Skin of body (tissue), 1 donor: ENCODE measurements at regions not wholly inside any gene's neighbourhood (a gene's known extent, or its start where the extent isn't known, plus 50 kb on each side); places are given as distances from the start of the nearest gene placed in this dataset.

Experiments
- DNase-seq: peaks from one replicate; lab custom pipeline; 2025; lab: John Stamatoyannopoulos, UW

DNA sequence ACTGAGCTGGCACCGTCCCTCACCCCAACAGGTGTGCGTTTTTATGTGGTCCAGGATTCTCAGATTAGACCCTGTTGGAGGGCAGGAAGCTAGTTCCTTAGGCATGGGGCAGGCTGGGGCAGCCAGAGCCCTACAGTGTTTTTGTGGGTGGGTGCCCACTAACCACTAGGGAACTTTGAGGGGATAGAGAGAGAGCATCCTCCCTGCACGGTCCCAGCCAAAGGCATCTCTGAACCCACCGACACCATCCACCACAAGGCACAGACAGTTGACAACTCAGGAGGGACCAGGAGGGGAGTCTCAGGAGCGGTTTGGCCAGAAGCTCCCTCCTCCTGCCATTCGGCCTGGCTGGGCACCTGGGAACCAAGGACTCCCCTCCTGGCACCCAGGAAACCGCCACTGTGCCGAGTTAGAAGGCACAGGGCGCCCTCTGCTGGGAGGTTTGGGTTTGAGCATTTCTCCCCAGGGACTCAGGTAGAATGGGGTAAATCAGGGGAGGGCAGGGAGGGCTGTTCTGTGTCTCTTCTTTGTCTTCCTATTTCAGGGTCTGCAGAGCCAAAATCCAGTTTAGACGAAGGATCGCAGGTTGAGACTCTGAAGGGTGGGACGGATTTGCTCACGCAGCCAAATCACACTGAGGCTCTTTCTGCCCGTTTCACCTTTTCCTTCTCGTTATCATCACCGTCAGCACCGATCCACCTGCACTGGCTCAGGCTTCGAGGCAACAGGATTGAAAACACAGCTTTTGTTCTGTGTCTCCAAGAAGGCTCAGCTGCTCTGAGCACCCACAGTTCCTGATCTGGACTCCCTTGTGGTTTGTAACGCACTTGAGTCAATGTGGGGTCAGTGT is 84.8 kb upstream of the COL13A1 start:
- DNase-seq: no peak

DNA sequence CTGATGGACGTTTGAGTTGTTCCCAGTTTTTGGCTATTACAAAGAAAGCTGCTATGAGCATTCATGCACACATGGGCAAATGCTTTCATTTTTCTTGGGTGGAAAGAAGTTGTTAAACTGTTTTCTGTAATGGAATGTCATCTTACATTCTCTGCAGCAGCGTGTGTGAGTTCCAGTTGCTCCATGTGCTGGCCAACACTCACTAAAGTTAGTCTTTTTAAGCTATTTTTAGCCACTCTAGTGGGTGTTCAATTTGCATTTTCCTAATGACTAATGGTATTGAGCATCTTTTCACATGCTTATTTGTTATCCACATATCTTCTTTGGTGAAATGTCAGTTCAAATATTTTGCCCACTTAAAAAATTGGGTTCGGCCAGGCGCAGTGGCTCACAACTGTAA is 82.8 kb upstream of the COL13A1 start:
- DNase-seq: no peak

DNA sequence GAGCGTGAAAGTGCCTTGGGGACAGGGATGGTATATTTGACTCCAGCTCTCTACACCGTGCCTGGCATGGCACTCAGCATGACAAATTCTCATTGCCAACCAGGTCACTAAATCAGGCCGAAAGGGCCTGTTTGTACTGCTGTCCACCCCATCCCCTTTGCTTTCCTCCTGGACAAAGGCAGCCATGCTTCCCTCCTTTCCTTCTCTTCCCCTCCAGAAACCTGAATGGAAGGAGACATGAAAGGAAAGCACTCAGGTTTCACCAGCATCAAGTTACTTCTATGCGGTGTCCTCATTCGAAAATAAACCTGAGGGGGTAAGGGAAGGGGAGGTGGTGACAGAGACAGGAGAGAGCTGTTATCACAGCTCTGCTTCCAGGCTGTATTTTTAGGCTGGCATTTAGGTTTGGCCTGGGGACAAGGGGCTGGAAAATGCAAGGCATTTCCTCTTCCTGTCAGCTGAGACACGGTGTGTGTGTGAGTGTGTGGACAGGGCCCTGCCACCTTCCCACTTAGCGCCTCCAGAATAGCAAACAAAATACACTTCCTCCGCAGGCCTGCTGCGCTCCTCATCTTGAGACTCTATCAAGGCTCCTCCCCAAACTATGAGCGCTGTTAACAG is 79.9 kb upstream of the COL13A1 start:
- DNase-seq: no peak

DNA sequence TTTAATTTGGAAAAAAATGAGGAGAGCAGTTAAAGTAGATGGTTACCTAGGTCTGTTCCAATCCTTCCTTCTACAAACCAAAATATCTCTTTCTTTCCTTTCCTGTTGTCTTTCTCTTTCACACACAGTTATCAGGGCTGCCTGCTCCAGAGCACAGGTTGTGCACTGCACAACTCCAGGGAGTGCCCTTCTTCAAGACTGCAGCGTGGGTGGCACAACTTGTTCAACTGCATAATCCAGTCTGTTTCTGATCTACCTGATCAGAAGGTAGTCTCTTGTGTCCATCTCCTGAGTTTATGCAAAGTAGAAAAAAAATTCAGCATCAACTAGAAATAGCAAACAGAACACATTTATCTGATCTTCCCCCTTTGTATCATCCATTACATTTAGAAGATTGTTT is 78.1 kb upstream of the COL13A1 start:
- DNase-seq: no peak

DNA sequence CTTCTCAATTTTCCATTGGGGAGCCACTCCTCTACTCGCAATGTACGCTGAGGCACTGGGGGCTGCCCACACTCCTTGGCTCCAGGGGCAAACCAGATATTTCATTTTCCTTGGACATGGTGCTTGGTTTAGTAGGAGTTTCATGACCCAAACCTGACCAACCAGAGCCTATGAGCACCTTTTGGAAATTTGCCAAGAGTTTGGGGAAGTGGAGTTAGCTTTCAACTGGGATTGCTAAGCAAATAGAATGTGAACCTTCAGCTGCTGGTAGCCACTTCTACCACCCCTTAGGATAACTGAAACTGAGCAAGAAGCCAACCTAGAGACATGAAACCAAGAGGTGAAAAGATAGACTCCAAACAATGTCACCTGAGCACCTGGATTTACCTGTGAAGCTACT is 74.9 kb upstream of the COL13A1 start:
- DNase-seq: no peak

DNA sequence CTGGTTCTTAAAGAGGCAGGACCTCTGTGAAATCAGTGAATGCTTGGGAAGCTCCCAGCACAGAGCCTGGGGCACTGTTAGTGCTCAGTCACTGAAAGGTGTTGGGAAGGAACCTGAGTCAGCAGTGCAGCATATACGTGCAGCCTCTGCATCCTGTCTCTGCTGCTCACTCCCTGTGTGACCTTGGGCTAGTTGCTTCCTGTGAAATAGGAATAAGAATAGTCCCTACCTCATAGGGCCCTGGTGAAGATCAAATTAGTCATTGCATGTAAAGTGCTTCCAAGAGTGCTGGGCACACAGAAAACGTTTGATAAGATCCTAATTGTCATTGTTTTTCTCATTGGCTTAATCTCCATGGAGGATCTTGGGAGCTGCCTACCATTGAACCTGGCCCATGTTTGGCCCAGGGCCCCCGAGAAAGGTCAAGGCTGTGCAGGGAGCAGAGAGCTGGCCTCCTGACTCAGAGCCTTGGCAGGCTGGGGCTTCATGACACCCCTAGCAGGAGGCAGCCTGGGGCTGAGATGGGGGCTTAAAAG is 73.3 kb upstream of the COL13A1 start:
- DNase-seq: peak; percentile 35

DNA sequence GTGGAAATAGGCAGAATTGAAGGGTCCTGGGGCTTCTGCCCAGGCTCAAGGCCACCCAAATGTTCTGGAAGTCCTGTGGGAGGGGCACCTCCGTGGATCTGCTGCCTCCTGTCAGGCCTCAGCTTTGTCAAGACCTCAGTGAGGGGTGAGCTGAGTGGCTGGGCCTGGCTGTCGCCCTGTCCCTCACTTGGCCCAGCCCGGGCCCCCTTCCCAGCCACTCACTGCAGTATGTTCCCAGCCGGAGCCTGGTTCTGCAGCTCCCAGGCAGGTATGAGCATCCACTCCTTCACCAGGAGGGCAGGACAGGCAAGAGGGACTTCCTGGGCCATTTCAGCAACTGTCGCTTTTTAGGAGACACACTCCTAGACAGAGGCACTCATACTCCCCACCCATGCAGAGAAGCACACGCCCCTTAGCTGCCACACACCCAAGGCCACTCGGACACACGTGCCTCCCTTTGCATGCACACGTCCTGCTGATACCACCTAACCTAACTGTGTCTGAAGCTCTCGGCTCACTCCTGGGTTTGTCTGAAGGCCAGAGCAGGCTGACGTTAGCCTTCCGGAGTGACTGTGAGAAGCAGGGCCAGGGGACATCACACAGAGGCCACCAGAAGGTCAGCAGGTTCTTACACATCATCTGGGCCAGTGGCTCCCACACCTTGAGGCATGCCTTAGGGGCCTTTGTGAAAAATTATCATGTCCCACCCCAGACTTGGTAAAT is 72.2 kb upstream of the COL13A1 start:
- DNase-seq: no peak

DNA sequence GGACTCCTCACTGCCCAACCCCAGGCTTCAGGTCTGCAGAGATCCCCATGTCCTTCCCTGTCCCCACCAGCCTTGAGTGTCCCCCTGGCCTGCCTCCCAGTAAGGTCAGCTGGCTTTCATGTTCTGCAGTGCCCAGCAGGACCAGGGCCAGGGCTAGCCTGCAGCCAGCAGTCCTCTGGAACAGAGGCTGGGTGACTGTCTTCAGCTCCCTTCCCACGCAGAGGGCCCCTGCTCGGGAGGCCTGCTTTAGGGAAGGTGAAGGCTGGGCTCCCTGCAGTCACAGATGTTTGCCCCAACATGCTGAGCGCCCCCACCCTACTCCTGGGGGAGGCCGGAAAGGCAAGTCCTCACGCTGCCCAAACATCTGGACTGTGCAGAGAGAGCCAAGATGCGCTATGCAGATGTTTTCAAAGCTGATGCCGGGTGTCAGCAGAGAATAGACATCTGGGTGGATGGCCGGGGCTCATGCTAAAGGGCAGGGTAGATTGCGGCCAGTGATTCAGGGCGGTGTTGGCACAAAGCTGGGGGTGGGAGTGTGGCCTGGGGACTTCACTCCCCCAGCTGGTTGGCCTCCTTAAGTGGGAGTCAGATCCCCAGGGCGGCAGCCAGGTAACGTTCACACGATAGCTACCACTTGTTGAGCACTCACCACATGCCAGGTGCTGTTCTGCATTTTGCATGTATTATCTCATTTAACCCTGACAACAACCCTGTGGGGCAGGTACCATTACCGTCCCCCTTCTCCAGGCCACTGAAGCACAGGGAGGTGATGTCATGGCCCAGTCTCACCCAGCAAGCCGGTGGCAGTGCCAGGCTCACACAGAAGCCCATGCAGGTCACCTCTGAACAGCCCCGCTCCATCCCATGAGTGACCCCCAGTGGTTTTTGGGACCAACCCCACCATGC is 71.2 kb upstream of the COL13A1 start:
- peak; percentile 27 for DNase-seq

DNA sequence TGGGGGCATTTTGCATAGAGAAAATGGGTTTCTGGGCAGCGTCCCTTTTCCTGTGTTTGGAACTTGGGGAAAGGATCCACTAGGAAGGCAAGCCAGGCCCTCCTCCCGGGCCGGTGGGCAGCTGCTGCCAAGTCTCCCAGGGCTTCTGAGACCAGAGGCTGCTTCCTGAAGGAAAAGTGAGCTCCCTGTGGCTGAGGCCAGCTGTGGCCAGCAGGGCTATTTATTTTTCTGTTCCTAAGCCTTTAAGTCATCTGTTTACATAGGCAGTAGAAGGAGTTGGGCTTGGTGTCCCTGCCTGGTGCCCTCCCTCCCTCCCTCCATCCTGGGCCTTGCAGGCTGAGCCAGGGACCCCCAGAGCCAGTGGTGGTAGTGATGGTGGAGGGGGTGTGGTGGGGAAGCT is 70.5 kb upstream of the COL13A1 start:
- no peak for DNase-seq

DNA sequence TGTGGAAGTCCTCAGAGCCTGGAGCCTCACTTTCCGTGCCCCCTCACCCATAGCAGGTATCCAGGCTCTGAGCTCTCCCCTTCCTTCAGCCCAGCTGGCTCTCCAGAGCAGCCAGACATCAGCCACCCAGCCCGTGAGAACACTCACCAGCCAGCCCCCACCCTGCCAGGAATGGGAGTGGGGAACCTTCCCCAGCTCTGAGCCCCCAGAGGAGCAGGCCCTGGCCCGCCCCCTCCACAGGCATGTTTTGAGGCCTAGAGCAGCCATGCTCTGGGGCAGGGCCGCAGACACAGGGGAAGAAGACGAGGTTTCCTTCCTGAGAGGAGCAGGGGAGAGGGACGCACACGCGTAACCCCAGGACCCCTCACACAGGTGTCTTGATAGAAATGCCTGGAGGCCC is 70.0 kb upstream of the COL13A1 start:
- DNase-seq: no peak

DNA sequence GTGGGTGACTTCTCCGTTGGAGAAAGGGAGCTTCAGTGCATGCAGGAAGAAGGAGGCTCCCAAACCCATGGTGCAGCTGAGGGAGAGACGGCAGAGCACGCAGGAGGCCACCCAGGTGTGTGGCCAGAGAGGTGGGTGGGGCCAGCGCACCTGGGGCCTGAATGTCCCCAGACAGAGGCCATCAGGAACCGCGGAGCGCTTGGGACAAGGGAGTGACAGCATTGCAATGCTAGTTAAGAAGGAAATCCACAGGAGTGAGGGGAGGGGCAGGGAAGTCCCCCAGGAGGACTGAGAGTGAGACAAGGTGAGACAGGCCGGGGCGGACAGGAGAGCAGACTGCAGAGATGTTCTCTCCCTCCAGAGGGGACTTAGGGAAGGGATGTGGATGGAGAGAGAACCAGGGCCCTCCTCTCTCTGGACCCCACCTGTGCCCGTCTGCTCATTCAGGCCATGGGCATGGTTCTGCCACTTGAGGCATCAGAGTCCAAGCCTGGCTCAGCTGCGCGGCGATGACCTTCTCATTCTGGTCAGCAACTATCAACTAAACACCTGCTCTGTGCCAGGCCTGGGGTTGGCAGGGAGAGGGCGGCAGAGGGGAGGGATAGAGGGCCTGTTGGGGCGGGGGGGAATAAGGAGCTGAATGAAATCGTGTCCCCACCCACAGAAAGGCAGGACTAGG is 69.4 kb upstream of the COL13A1 start:
- DNase-seq: no peak

DNA sequence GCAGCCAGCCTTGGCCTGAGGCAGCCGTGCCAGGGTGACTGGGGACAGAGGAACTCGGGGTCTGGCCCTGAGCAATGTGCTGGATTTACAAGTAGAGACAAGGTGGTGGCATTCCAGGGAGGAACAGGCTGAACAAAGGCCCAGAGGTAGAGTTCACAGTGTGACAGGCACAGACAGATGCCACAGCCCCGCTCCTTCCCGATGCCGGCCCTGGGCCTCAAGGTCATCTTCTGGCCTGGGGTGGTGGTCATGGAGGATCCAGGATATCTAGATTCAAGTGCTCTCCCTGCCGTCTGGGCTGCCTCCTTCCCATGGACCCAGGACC is 68.9 kb upstream of the COL13A1 start:
- no peak for DNase-seq

DNA sequence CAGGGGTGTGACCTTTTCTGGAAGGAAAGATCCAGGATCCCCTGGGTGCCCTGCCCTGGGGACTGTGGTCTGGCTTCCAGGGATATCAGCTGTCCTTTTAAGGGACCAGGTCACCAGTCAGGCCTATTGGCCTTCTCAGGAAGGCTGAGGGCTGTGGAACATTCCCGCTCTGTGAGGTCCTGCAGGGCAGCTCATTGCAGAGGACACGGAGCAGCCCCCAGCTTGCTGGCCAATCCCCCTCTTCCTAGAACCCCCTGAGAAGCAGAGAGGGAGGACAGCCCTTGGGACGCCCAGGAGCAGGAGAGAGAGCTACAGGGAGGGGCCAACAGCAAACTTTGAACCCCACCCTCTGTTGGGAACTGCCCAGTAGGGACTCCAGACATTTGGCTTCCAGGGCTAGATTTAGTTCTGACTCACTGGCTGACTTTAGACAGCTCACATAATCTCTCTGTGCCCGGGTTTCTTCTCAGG is 67.9 kb upstream of the COL13A1 start:
- DNase-seq: no peak

DNA sequence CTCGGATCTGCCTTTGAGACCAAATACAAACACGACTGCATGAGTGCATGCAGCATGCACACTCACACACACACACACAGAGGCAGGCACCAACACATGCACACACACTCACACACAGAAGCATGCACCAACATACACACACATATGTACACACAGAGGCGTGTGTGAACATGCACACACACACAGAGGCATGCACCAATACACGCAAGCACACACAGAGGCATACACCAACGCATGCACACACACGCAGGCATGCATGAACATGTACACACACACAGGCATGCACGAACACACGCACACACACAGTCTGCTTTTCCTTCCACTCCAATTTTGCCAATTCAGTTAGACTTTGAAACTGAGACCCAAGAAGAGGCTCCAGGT is 67.3 kb upstream of the COL13A1 start:
- DNase-seq: no peak

DNA sequence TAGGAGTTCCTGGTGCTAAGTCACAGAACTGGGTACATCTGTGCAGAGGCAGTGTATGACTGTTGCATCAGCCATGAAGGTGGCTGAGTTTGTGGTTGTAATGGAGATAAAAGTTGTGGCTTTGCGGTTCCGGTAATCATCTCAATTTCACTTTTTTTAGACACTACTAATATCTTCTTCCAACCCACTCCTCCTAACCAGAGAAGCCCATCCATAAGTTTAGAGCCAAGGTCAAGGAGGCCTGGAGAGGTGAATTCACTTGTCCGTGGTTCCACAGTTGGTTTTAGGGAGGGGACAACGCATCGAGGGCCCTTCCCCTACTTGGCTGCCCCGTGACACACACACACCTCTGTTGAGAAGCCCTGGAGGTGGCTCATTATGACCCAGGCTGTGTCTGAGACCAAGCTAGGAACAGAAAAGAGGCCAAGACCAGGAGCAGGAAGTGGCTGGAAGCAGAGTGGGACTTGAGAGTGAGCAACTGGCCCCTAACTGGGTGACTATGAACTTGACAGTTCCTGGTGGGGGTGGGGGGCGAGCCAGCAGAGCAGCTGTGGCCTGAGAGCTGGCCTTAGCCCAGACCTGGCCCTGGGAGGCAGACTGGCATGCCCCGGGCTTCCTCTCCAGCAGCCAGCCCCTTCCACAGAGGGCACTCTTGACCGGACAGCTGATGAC is 66.8 kb upstream of the COL13A1 start:
- no peak for DNase-seq

DNA sequence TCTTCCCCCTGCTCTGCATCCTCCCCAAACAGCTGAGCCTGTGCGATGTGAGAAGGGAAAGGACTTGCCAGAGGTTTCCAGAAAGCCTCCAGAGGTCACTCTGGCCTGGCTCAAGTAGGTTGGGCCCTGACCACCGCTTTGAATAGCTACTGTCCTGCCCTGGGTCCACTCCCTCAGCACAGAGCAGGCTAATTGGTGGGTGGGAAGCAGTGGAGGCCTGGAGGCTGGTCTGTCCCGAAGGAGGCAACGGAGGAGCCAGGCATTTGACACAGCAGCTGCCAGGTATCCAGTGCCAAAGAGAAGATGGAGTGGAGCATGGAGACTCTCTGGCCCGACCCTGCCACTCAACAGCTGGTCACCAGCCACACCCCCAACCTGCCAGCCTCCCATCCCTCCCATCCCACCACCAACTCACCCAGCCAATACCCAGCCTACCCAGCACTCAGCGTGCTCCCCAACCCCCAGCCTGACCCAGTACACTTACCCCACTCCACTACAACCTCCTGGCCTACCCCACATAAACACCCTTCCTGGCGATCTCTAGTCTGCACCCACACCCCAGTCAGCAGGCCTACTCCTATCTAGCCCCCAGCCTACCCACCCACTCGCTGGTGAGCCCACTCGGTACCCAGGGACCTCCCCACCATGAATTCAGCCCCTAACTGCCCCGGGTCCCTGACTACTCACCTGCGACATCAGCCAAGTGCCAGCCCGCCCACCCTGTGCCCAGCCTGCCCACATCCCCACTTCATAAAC is 64.6 kb upstream of the COL13A1 start:
- DNase-seq: no peak

DNA sequence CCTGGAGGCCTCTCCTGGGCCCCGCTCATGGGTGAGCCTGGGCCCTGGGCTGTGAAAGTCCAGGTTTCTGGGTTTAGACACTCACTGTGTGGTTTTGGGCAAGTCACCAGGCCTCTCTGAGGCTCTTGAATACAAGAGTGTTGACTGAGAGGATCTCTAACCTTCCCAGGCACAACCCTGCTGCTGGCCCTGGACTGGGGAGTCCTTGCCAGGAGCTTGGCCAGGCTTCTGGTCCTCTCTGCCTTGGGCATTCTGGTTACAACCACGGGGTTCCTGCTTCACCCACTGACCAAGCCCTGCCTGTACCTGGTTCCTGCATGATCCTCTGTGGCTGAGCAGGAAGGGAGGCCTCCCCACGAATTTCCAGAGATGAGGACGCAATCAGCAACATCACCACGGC is 63.6 kb upstream of the COL13A1 start:
- DNase-seq: no peak

DNA sequence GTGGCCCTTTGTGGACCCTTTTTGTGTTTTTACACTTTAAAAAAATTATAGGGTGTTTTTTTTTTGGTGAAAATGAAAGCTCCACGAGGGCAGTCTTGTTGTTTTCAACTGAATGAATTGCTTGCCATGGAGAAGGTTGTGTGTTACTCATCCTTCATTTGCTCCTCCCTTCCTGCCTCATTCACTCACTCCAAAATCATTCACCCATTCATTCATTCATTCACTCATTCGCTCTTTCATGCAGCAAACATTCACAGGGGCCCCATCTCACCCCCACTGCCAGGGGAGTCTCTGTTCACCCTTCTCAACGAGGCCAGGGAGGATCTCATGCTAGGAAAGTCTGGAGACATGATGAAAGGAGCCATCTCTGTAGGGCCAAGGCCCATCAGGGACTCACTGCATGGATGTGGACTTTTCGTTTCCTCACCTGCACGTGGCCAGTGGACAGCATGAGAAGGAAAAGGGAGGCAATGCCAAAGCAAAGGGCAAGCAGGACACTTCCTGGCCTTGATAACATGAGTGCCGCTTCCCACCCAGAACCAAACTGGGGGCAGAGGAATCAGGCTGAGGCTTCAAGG is 62.8 kb upstream of the COL13A1 start:
- DNase-seq: no peak

DNA sequence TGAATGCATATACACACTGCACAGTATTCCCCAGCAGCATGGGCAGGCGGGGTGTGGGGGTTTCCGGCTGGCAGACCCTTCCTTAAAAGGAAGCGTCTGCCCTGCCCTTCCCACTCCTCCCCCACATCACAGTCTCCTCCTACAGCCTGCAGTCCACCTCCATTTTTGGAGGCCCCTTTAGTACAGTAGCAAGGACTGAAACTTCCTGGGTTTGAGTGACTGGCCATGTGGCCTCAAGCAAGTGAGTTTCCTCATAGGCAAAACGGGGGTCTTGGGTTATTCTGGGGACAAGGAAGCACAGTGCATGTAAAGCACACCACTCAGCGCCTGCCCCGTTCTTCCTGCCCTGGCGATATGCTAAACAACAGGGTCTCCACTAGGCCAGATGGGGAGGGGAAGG is 62.1 kb upstream of the COL13A1 start:
- DNase-seq: no peak
